Trophoblast cell (in vitro differentiated cells and primary cell): ENCODE measurements at regions not wholly inside any gene's neighbourhood (a gene's known extent, or its start where the extent isn't known, plus 50 kb on each side); places are given as distances from the start of the nearest gene placed in this dataset.

ENCODE experiments used
- DNase-seq, 2 donors: peaks; one replicate each; pipeline ENCODE4 v3.0.0-alpha.2; 2016
- H2AFZ ChIP-seq: 2 replicates; pipeline ENCODE4 v1.6.1; 2013; ENCODE audit warnings: low read length, moderate library complexity, mild to moderate bottlenecking; ENCODE audit not compliant: insufficient read depth, poor library complexity
- H2AK5ac ChIP-seq: 2 replicates; pipeline ENCODE4 v1.6.1; 2013; ENCODE audit warnings: mild to moderate bottlenecking, low read length
- H2BK120ac ChIP-seq: 2 replicates; pipeline ENCODE4 v1.6.1; 2013; ENCODE audit warnings: low read length, mild to moderate bottlenecking, moderate library complexity; ENCODE audit not compliant: insufficient read depth, poor library complexity
- H2BK12ac ChIP-seq: 2 replicates; pipeline ENCODE4 v1.6.1; 2013; ENCODE audit warnings: mild to moderate bottlenecking, low read length, moderate library complexity
- H2BK5ac ChIP-seq: 2 replicates; pipeline ENCODE4 v1.6.1; 2013; ENCODE audit warnings: low read length, low read depth, moderate library complexity, mild to moderate bottlenecking; ENCODE audit not compliant: poor library complexity
- H3K14ac ChIP-seq: 2 replicates; pipeline ENCODE4 v1.6.1; 2013; ENCODE audit warnings: mild to moderate bottlenecking, low read length
- H3K18ac ChIP-seq: 2 replicates; pipeline ENCODE4 v1.6.1; 2013; ENCODE audit warnings: mild to moderate bottlenecking, low read length
- H3K23ac ChIP-seq: 2 replicates; pipeline ENCODE4 v1.6.1; 2013; ENCODE audit warnings: low read length
- H3K27ac ChIP-seq: 2 replicates; pipeline ENCODE4 v1.5.1; 2013; ENCODE audit warnings: low read depth, mild to moderate bottlenecking, inconsistent platforms, low read length, moderate library complexity
- H3K27me3 ChIP-seq: 2 replicates; pipeline ENCODE4 v1.6.1; 2013; ENCODE audit warnings: inconsistent platforms, mild to moderate bottlenecking, low read length, moderate library complexity; ENCODE audit not compliant: insufficient read depth
- H3K36me3 ChIP-seq, 2 experiments: 1 replicate in 1 of 2; 2 replicates in 1 of 2; pipeline ENCODE4 v1.6.1; 2013; ENCODE audit warnings: low read length in 2 of 2, mild to moderate bottlenecking in 2 of 2, moderate library complexity in 1 of 2; ENCODE audit not compliant: insufficient read depth in 2 of 2, control insufficient read depth in 1 of 2
- H3K4ac ChIP-seq: 2 replicates; pipeline ENCODE4 v1.6.1; 2013; ENCODE audit warnings: low read depth, mild to moderate bottlenecking, low read length, moderate library complexity
- H3K4me1 ChIP-seq, 2 experiments: 1 replicate in 1 of 2; 2 replicates in 1 of 2; pipeline ENCODE4 v1.6.1; 2013; ENCODE audit warnings: low read length in 2 of 2, mild to moderate bottlenecking in 2 of 2, moderate library complexity in 1 of 2; ENCODE audit not compliant: insufficient read depth in 2 of 2, control insufficient read depth in 1 of 2
- H3K4me2 ChIP-seq: 2 replicates; pipeline ENCODE4 v1.6.1; 2013; ENCODE audit warnings: inconsistent platforms, mild to moderate bottlenecking, low read length, moderate library complexity
- H3K4me3 ChIP-seq: 2 replicates; pipeline ENCODE4 v1.5.1; 2013; ENCODE audit warnings: mild to moderate bottlenecking, low read depth, low read length, inconsistent platforms
- H3K79me1 ChIP-seq: one replicate; pipeline ENCODE4 v1.6.1; 2013; ENCODE audit warnings: low read length
- H3K79me2 ChIP-seq: 2 replicates; pipeline ENCODE4 v1.6.1; 2013; ENCODE audit warnings: low read length, mild to moderate bottlenecking; ENCODE audit not compliant: control insufficient read depth, insufficient read depth, poor library complexity
- H3K9ac ChIP-seq: 2 replicates; pipeline ENCODE4 v1.6.1; 2013; ENCODE audit warnings: mild to moderate bottlenecking, low read length
- H3K9me3 ChIP-seq: 2 replicates; pipeline ENCODE4 v1.6.1; 2013; ENCODE audit warnings: low read depth, mild to moderate bottlenecking, control low read depth, inconsistent platforms, low read length; ENCODE audit not compliant: insufficient read depth
- H4K12ac ChIP-seq: 2 replicates; pipeline ENCODE4 v1.6.1; 2013; ENCODE audit warnings: low read depth, mild to moderate bottlenecking, low read length, moderate library complexity
- H4K8ac ChIP-seq: 2 replicates; pipeline ENCODE4 v1.6.1; 2013; ENCODE audit warnings: low read depth, mild to moderate bottlenecking, low read length, moderate library complexity
- H4K91ac ChIP-seq: one replicate; pipeline ENCODE4 v1.6.1; 2013; ENCODE audit warnings: low read depth, mild to moderate bottlenecking, low read length, moderate library complexity
- WGBS: extraction: QIAGEN DNeasy Blood & Tissue Kit; methylation state at CpG from one replicate; pipeline ENCODE4 v1.1.7; 2013; ENCODE audit warnings: missing lambda C conversion rate; ENCODE audit not compliant: insufficient read length, insufficient coverage; ENCODE audit errors: extremely low coverage; 5-methylcytosine and 5-hydroxymethylcytosine counted together

- H3K4me3 ChIP-seq: no peak overlapping the region
- no peak overlapping the region for H3K14ac ChIP-seq
- no peak overlapping the region for H3K4me2 ChIP-seq
- H3K27me3 ChIP-seq: no peaks in the 10 kb centered on the region
- no peak overlapping the region for H2AK5ac ChIP-seq
- H3K4ac ChIP-seq: no peak overlapping the region
- H2BK120ac ChIP-seq: no peak overlapping the region
- H4K8ac ChIP-seq: no peak overlapping the region
- no peak overlapping the region for H3K18ac ChIP-seq
- H3K79me2 ChIP-seq: no peaks in the 10 kb centered on the region
- H2BK12ac ChIP-seq: no peak overlapping the region
- no peak overlapping the region for H3K23ac ChIP-seq
- H4K91ac ChIP-seq: no peak overlapping the region
- no peak overlapping the region for H3K27ac ChIP-seq
- no peak for DNase-seq
- peaks cover 23% of the 10 kb centered on the region for H3K79me1 ChIP-seq
- no peak overlapping the region for H3K9ac ChIP-seq
- WGBS: no CpG with 5 or more reads among the region's 5 CpGs
- no peak overlapping the region for H2AFZ ChIP-seq
- H2BK5ac ChIP-seq: no peak overlapping the region
- H3K36me3 ChIP-seq: no peaks in the 10 kb centered on the region
- no peak overlapping the region for H4K12ac ChIP-seq
- no peaks in the 10 kb centered on the region for H3K9me3 ChIP-seq
- peaks cover 8 to 21% of the 10 kb centered on the region in 2 experiments for H3K4me1 ChIP-seq
Measured at GRCh38 chr16:65543781-65544740, 422.2 kb upstream of the CDH11 start.

GRCh38 chr16:65541646-65542045 is 419.8 kb upstream of the CDH11 start:
- Histone ChIP-seq H3K36me3 (no peaks in the 10 kb centered on the region), H3K4me2 (no peak overlapping the region), H3K79me1 (peaks cover 5% of the 10 kb centered on the region), H3K4me3 (no peak overlapping the region), H4K12ac (no peak overlapping the region), H3K18ac (no peak overlapping the region), H2AFZ (no peak overlapping the region), H3K4ac (no peak overlapping the region), H3K27ac (no peak overlapping the region), H3K9me3 (no peaks in the 10 kb centered on the region), H3K14ac (no peak overlapping the region), H3K4me1 (peaks cover under 1 to 3% of the 10 kb centered on the region in 2 experiments), H3K23ac (no peak overlapping the region), H4K91ac (no peak overlapping the region), H3K79me2 (no peaks in the 10 kb centered on the region), H2BK12ac (no peak overlapping the region), H2BK5ac (no peak overlapping the region), H4K8ac (no peak overlapping the region), H2BK120ac (no peak overlapping the region), H2AK5ac (no peak overlapping the region), H3K27me3 (no peaks in the 10 kb centered on the region), H3K9ac (no peak overlapping the region)
- no CpG with 5 or more reads among the region's 1 CpG for WGBS
- no peak for DNase-seq

- Histone ChIP-seq H3K18ac (no peak overlapping the region), H3K4me1 (no peaks in the 10 kb centered on the region), H4K91ac (no peak overlapping the region), H3K27ac (no peak overlapping the region), H3K4ac (no peak overlapping the region), H3K27me3 (no peaks in the 10 kb centered on the region), H3K4me2 (no peak overlapping the region), H3K36me3 (no peaks in the 10 kb centered on the region), H3K23ac (no peak overlapping the region), H2AFZ (no peak overlapping the region), H3K9me3 (no peaks in the 10 kb centered on the region), H2BK12ac (no peak overlapping the region), H3K79me2 (no peaks in the 10 kb centered on the region), H3K4me3 (no peak overlapping the region), H2BK120ac (no peak overlapping the region), H3K9ac (no peak overlapping the region), H3K79me1 (peaks cover 4% of the 10 kb centered on the region), H4K8ac (no peak overlapping the region), H4K12ac (no peak overlapping the region), H3K14ac (no peak overlapping the region), H2AK5ac (no peak overlapping the region), H2BK5ac (no peak overlapping the region)
- DNase-seq: no peak
Measured at GRCh38 chr16:65540901-65541300, 419.0 kb upstream of the CDH11 start.

- DNase-seq: no peak
- Histone ChIP-seq H3K4me1 (no peaks in the 10 kb centered on the region), H4K12ac (no peak overlapping the region), H3K27ac (no peak overlapping the region), H3K9ac (no peak overlapping the region), H3K27me3 (no peaks in the 10 kb centered on the region), H3K36me3 (no peaks in the 10 kb centered on the region), H3K9me3 (no peaks in the 10 kb centered on the region), H4K91ac (no peak overlapping the region), H3K23ac (no peak overlapping the region), H2AFZ (no peak overlapping the region), H3K79me2 (no peaks in the 10 kb centered on the region), H2AK5ac (no peak overlapping the region), H3K18ac (no peak overlapping the region), H2BK120ac (no peak overlapping the region), H4K8ac (no peak overlapping the region), H2BK5ac (no peak overlapping the region), H3K4me3 (no peak overlapping the region), H3K79me1 (no peaks in the 10 kb centered on the region), H3K4ac (no peak overlapping the region), H3K14ac (no peak overlapping the region), H2BK12ac (no peak overlapping the region), H3K4me2 (no peak overlapping the region)
- no CpG with 5 or more reads among the region's 3 CpGs for WGBS
Measured at GRCh38 chr16:65538976-65539375, 417.1 kb upstream of the CDH11 start.
